ENCODE measurements at regions not wholly inside any gene's neighbourhood (a gene's known extent, or its start where the extent isn't known, plus 50 kb on each side); places are given as distances from the start of the nearest gene placed in this dataset.
"Not testable (repeated sequence)": the region's sequence is repeated elsewhere in the genome, so short reads cannot be mapped to it uniquely, and the experiment has no call there.

DNA sequence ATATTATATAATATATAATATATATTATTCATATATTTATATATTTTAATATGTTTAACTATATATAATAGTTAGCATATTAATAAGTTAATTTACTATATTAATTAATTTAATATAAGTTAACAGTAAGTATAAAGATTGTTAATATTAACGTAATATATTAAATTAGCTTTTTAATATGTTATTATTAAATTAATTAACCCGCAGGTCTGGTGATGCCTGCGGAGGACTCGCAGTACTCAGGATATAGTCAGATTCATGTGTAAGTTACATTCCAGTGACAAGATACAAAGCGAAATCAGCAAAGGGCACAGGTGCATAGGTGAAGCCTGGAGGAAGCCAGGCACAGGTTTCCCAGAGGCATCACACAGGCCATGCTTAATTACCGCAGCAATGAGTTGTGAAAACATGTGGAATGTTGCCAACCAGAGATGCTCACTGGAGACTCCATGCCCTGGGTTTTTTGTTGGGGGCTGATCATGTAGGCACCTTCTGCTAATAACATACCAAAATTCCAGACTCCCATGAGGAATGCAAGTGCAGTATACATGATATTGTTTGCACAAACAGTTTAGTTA, 130.4 kb upstream of the MPHOSPH6 start:
- no peak for DNase-seq

DNA sequence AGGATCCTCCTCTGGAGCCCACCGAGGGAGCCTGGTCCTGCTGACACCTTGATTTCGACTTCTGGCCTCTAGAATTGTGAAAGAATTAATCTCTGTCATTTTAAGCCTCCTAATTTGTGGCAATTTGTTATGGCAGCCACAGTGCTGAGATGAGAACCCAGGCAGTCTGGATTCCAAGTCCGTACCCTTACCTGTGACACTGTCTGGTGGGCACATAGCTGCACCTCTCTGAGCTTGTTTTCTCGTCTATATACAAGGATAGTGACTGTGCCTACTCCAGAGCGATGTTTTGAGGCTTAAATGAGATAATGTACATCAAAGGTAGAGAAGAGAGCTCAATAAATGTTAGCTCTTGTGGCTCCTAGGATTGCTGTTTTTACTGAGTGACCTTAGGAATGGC, 128.4 kb upstream of the MPHOSPH6 start:
- DNase-seq: no peak

DNA sequence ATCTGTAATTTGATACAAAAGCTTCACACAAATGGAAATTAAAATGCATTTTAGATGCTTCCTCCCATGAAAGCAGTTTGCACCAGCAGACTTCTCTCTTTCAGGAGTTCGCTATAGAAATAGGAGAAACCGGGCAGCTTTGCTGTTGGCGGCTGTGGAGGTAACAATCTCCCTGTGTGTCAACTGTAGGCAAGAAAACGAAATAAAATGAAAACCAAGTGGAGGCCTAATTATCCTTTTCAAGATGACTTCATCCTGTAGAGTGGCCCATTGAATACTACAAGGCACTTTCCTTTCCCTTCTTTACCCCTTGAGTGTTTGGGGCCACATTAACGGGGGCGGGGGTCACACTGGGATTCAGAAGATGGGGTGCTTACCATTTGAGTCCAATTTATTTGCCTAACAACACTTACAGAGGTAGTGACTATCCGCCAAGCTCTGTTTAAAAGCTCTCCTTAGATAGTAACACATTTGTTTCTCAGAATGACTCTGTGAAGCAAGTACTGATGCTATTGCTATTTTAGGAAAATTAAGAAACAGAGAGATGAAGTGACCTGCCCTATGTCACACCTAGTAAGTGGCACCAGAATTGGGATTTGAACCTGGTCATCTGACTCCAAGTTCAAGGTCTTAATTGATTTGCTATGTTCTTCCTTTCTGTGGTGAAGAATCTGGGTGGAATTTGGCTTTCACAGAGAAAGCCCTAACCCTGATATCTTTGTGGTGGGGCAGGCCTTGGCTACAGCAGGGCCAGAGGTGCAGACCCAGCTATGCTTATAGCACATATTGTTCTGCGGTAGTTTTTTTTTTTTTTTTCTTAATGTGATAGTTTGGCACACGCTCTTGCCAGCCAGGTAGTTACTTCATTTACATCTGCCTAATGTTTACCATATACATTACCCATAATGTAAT, 125.5 kb upstream of the MPHOSPH6 start:
- no peak for DNase-seq

- no peak for DNase-seq
Observed at GRCh38 chr16:82293671-82294070, 123.6 kb upstream of the MPHOSPH6 start.

GRCh38 chr16:82287937-82288336, 117.9 kb upstream of the MPHOSPH6 start:
- no peak for DNase-seq

DNA sequence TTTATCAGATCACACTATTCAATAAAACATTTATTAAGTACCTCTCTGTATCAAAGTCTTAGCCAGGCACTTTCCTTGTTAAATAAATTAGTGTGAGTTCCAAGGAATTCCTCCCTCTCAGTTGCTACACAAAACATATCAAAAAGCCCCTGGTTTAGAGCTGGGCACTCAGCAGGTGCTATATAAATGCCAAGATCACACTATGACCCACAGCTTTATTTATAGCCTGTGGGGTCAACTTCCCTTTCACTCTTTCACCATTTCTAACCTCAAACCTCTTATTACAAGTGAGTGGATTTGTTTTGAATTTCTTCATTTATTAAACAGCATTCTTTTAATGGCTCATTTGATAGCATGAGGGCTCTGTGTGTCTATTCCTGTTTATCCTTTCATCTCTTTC, 112.6 kb upstream of the MPHOSPH6 start:
- no peak for DNase-seq

GRCh38 chr16:82281544-82281943, 111.5 kb upstream of the MPHOSPH6 start:
- DNase-seq: no peak

- no peak for DNase-seq
Observed at GRCh38 chr16:82280867-82281266, 110.8 kb upstream of the MPHOSPH6 start.

- DNase-seq: not testable (repeated sequence)
Observed at GRCh38 chr16:82275349-82275748, 105.3 kb upstream of the MPHOSPH6 start.

DNA sequence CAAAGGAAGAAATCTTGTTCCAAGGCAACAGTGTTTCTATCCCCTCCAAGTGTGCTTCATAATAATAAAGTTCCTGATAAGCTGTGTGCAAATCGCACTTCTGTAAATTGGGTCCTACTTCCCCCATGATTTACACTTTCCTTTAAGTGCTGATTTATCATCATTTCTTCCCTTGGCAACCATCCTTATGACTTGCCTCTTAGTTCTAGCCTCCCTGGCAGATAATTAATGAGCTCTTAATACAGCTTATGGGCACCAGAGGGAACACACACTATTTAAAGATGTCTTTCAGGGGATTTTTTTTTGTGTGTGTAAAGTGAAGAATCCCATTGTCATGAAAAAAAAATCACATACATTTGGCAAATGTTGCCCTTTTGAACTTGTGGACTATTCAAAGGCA, 101.6 kb upstream of the MPHOSPH6 start:
- no peak for DNase-seq

DNA sequence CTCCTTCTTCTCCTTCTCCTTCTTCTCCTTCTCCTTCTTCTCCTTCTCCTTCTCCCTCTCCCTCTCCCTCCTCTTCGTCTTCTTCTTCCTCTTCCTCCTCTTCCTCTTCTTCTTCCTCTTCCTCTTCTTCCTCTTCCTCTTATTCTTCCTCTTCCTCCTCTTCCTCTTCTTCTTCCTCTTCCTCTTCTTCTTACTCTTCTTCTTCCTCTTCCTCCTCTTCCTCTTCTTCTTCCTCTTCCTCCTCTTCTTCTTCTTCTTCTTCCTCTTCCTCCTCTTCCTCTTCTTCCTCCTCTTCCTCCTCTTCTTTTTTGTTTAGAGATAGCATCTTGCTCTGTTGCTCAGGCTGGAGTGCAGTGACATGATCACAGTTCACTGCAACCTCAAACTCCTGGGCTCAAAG, 97.7 kb upstream of the MPHOSPH6 start:
- DNase-seq: not testable (repeated sequence)

GRCh38 chr16:82265809-82266208, 95.8 kb upstream of the MPHOSPH6 start:
- no peak for DNase-seq

DNA sequence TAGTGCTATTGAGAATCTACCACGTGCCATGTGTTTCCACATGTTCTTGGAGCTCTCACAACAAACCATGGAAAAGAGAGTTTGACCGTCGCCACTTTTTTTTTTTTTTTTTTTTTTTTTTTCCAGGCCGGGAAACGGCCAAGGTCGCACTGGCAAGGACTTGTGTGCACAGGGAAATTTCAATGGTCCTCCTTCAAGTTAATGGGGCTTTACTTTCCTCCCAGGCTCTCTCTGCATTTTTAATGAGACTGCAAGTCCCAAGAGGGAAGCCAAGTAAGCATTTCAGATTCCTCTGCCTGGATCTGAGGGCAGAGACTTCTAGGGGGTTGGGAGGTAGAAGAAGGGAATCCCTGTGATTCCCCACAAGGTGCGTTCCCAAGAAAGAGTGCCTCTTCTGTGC, 94.7 kb upstream of the MPHOSPH6 start:
- DNase-seq: no peak

- peak; percentile 59 for DNase-seq
Observed at GRCh38 chr16:82263521-82264143, 93.6 kb upstream of the MPHOSPH6 start.

DNA sequence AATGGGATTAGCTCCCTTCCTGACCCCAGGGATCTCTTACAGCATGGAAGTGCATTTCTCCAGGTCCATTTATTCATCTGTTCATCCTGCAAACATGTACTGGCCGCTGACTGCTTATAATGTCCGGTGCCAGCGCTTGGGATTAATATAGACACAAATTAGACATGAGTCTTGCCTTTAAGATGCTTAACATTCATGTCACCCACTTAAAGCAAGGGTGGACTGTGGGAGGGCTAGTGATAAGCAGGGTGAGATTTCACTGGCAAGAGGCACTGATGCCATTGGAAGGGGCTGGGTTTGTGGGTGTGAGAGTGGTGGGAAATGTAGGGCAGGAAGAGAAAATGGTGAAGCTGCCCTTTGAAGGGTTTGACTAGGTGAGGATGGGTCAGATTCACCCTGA, 92.2 kb upstream of the MPHOSPH6 start:
- DNase-seq: no peak

DNA sequence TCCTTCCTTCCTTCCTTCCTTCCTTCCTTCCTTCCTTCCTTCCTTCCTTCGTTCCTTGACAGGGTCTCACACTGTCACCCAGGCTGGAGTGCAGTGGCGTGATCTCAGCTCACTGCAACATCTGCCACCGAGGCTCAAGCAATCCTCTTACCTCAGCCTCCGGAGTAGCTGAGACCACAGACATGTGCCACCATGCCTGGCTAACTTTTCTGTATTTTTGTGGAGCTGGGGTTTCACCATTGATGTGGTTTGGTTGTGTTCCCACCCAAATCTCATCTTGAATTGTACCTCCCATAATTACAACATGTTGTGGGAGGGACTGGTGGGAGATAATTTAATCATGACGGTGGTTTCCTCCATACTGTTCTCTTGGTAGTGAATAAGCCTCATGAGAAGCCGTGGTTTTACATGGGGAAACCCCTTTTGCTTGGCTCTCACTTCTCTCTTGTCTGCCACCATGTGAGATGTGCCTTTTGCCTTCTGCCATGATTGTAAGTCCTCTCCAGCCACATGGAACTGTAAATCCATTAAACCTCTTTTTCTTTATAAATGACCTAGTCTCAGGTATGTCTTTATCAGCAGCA, 90.3 kb upstream of the MPHOSPH6 start:
- DNase-seq: no peak

DNA sequence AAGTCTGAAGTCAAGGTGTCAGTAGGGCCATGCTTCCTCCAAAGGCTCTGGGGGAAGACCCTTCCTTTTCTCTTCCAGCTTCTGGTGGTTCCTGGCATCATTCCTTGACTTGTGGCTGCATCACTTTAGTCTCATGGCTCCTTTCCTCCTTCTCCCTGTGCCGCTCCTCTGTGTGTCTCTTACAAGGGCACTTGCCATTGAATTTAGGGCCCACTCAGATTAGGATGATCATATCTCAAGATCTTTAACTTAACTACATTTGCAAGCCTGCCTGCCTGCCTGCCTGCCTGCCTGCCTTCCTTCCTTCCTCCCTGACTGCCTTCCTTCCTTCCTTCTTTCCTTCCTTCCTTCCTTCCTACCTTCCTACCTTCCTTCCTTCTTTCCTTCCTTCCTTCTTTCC, 89.7 kb upstream of the MPHOSPH6 start:
- DNase-seq: no peak

DNA sequence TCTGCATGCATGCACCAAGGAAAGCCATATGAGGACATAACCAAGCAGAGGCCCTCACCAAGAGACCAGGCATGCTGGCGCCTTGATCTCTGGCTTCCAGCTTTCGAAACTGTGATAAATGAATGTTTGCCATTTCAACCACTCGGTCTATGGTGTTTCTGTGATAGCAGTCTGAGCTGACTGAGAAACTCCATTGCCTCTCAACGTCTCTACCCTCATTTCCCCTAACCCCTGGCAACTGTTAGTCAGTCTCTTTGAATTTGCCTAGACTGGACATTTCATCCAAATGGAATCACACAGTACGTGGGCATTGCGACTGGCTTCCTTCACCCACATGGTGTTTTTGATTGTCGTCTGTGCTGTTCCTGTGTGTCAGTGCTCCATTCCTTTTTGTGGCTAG, 88.0 kb upstream of the MPHOSPH6 start:
- no peak for DNase-seq

DNA sequence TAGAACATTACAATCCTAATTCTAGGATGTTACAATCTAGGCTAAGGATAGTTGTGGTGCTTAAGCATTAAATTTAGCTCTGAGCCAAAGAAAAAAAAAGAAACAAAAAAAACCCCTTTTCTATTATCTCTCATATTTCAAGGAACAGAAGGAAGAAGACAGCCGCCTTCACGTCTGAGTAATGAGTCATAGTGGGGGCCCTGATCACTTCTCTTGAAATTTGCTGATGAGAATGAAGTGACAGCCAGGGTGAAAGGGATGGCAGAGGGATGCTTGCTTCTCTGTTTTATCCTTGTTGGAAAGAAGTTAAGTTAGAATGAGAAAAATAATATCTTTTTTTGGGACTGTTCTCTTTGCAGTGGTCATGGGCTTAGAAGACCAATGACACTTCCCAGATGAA, 82.6 kb upstream of the MPHOSPH6 start:
- no peak for DNase-seq

- DNase-seq: no peak
Observed at GRCh38 chr16:82248677-82249076, 78.7 kb upstream of the MPHOSPH6 start.

GRCh38 chr16:82248012-82248656, 78.1 kb upstream of the MPHOSPH6 start:
- no peak for DNase-seq

DNA sequence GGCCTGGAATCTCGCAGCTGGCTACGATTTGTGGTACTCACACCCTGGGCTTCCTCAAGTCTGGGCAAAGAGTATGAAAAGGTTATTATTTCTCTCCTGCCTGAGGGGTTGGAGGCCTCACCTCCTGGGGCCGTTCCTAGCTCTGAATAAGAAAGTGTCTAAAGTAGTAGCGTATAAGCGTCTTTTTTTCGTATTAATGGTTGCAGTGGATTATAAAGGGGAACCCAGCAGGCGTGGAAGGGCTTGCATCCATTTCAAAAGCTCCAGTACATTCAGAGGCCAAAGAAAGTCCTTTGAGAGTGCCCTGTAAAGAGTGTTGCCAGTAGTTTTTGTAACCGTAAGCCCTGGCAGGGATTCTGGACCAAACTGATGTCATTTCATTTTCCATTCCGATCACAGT, 72.2 kb upstream of the MPHOSPH6 start:
- DNase-seq: peak; percentile 7

All from muscle of arm (tissue), 1 donor.